ENCODE measurements at regions not wholly inside any gene's neighbourhood (a gene's known extent, or its start where the extent isn't known, plus 50 kb on each side); places are given as distances from the start of the nearest gene placed in this dataset.

GRCh38 chr13:72153272-72153671 is 286.3 kb upstream of the DACH1 start:
- no peak for DNase-seq

GRCh38 chr13:72151241-72151640 is 284.2 kb upstream of the DACH1 start:
- DNase-seq, result no peak

GRCh38 chr13:72150502-72150901 is 283.5 kb upstream of the DACH1 start:
- no peak for DNase-seq

GRCh38 chr13:72149701-72150100 is 282.7 kb upstream of the DACH1 start:
- DNase-seq, result no peak

DNA sequence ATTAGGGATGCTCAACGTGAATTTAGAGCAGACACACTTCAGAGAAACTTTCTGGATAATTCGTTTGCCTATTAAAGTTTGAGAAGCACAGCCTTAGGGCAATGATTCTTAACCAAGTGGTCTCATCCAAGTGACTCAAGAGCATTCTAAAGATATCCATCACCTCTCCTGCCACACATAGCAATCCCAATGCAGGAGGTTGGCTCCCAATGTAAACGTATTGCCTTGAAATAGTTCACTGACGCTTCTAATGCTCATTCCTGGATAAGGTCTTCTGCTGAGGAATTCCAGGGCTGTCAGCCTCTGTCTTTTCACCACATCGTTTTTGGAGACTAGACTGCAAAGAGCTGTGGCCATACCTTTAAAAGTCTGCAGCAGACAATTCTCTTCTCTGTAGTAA is 279.8 kb upstream of the DACH1 start:
- no peak for DNase-seq

DNA sequence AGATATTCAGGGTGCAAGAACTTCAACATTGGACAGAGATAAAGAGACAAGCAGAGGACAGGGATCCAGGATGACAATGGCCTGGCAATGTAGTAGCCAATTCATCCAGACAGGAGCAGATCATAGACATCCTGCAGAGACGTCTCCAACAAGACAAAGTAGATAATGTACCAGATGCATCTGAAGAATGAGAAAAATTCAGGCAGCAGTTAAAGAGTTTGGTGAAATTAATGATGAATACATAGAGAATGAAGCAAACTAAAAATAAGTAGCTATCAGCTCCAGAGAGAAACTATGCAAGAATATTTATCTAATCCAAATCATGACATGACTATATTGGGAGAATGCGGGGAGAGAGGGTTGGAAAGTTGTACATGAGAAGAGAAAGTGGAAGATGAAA is 278.4 kb upstream of the DACH1 start:
- DNase-seq, result no peak

DNA sequence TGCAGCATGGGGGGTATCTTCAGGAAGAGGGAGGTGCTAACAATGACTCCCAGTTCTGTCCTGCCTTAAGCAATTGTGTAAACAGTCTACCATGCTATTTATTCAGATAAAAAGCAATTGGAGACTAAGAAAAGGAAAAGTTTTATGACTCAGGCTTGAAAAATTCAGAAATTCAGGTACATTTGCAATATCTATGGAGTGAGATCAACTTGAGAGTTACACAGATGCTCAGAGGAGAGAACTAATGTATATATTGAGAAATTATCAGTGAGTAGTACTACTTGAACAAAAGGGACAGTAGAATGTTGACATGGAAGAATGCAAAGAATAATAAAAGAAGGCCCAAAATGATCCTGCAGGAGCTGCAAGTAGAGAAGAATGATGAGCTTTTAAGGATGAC is 277.6 kb upstream of the DACH1 start:
- no peak for DNase-seq

GRCh38 chr13:72141855-72142519 is 275.0 kb upstream of the DACH1 start:
- DNase-seq, result no peak

DNA sequence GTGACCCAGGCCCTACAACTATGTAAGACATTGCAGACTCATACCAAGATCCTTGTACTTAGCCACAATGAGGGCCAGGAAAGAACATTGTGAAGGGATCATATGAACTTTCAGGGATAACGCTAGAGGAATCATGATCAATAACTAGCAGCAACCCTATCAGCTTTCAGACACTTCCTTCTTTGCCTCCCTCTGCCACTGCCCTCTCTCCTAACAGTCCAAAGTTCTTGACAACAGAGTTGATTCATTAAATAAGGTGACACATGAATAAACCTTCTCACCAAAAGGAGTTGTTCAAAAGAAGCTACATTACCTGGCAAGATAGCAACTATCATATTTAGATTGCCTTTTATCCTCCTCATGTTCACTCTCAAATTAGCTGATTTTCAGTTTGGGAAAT is 272.2 kb upstream of the DACH1 start:
- DNase-seq, result no peak

DNA sequence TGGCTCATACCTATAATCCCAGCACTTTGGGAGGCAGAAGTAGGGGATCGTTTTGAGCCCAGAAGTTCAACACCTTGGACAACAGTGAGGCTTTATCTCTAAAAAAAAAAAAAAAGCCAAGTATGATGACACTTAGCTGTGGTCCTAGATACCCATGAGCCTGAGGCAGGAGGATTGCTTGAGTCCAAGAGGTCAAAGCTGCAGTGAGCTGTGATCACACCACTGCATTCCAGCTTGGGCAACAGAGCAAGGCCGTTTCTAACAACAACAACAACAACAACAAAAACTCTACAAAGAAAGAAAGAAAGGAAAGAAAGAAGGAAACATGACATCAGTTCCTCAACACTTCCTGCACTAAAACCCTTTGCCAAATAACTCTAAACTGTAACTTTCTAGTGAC is 265.1 kb upstream of the DACH1 start:
- DNase-seq, result no peak

GRCh38 chr13:72129117-72129516 is 262.1 kb upstream of the DACH1 start:
- no peak for DNase-seq

GRCh38 chr13:72127031-72127430 is 260.0 kb upstream of the DACH1 start:
- DNase-seq, result no peak

DNA sequence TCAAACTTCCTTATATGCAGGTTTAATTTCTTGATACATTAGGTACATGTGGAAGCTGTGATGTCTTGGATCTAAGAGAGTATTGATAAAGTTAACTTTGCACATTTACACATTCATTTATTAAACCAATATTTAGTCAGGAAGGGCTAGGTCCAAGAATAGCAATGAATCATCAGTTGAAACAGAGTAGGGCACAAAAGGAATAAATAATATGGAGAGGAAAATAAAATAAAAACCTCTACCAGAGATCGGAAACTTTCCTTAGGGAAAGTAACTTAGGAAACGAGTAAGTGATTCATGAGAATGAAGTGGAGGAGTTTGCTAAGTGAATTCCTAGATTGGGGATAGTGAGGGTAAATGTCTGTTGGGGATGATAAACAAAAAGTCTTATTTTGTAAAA is 259.4 kb upstream of the DACH1 start:
- no peak for DNase-seq

DNA sequence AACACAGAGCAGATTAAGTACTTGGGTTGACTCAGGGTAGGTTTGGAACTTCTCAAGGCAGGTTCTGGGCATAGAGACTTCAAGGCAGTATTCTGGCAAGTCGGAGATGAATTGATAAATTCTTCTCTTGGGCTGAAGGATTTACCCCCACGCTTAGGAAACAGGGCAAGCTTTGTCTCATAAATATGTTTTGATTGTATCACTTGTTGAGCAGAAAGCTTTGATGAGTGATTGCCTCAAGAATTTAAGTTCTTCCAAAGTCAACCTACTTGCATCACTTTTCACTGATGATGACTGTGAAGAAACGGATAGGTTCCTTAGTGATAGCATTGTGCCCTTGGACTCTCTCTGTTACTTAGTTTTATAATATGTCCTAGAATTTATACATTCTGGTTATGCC is 258.6 kb upstream of the DACH1 start:
- DNase-seq, result no peak

DNA sequence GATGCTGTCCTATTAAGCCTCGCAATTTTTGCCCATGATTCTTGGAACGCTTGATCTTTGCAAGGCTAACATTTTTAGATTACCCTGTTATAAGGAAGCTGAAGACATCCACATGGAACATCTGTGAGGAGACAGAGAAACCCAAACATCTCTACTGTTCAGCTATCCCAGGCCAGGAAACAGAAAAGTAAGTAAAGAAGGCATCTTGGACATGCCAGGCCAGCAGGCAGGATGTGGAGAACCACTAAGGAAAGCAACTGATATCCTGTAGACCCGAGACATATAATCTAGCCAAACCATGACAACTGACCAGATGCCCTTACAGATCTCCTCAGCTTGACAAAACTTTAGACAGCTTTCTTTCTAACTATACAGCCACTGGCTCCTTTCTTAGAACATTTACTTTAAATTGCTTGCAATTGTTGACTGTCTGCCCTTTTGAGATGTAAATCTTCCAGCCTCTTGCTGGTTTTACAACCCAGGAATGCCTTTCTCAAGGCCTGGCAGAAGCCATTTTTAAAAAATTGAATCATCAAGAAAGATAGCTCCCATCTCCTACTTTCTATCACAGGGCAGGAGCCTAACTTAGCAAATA is 255.8 kb upstream of the DACH1 start:
- no peak for DNase-seq

GRCh38 chr13:72121466-72121865 is 254.5 kb upstream of the DACH1 start:
- no peak for DNase-seq

GRCh38 chr13:72120632-72121031 is 253.6 kb upstream of the DACH1 start:
- DNase-seq, result no peak

DNA sequence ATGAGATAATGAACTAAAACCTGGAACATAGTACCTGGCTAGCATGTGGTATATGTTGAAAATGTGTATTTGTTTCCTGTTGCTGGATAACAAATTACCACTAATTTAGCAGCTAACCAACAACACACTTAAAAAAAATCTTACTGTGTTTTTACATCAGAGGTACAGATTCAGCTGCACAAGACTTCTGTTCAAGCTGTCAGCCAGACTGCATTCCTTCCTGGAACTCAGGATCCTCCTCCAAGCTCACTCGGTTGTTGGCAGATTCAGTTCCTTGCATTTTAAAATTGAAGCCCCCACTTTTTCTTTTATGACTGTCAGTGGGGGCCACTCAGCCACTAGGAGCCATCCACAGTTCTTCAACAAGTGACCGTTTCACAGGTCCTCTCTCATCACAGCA is 246.9 kb upstream of the DACH1 start:
- DNase-seq, result no peak

GRCh38 chr13:72113076-72113475 is 246.1 kb upstream of the DACH1 start:
- DNase-seq, result no peak

GRCh38 chr13:72112216-72112615 is 245.2 kb upstream of the DACH1 start:
- DNase-seq, result no peak

- no peak for DNase-seq
Measured at GRCh38 chr13:72109863-72110262, 242.9 kb upstream of the DACH1 start.

DNA sequence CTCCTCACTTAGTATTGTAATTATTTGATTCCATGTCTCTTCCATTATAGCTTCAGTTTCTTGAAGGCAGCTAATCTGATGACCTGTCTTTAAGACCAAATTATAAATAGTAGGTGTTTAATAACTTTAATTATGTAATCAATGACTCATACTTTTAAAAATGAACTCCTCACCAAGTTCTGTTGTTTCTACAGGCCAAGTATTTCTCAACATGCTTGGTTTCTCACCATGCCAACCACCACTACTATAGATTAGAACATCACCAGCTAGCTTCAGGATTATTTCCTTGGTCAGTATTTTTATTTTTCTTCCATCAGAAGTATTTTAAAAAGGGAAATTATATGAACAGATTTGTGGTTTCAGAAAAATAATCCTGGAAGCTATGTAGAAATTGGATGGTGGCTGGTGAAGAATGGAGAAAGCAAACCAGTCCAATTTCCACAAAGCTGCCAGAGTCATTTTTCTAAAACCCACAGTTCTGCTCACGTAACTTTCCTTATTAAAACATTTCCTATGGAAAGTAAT is 237.7 kb upstream of the DACH1 start:
- no peak for DNase-seq

DNA sequence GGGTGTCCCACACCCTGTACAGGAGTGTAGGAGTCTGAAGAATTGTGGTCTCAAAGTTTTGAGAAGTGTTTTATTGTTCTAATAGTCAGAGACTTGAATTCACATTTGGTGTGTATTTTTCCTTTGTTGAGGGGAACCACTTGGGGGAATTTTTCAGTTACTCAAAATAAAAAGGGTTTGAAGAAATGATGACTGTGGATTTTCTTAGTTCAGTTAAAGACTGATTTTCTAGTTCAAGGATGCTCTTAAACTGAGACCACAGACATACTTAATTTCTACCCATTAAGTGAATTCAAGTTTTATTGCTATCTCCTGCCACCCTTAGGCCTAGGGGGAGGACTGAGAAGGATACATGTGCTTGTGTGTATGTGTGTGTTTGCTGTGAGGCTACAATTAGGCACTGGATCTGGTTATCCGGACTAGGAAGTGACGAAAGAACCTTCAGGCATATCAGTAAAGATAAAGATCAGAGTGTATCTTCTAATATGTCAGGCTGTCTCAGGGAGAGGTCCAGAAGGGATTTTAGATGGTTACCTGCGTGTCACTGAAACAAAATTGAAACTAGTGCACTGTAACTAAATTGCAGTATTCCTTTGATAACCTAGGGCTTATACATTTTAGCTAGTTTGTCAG is 234.9 kb upstream of the DACH1 start:
- no peak for DNase-seq

DNA sequence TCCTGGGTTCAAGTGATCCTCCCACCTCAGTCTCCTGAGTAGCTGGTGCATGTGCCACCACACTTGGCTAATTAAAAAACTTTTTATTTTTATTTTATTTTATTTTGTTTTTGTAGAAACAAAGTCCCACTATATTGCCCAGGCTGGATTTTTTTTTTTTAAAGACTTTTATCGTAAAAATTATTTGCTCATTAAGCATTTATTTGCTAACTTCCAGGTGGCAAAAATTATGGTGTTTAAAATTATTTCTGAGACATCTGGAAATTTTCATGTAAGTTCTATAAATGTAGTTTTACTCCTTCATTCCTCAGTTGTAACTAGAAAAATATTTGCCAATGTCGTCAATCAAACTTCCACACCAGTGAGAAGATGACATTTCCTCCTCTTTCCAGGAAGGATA is 233.3 kb upstream of the DACH1 start:
- DNase-seq, result no peak

GRCh38 chr13:72097568-72097967 is 230.6 kb upstream of the DACH1 start:
- no peak for DNase-seq
